Liver (tissue), 8 donors: ENCODE measurements at regions not wholly inside any gene's neighbourhood (a gene's known extent, or its start where the extent isn't known, plus 50 kb on each side); places are given as distances from the start of the nearest gene placed in this dataset.

Experiments used
- DNase-seq: peaks from one replicate; pipeline ENCODE4 v3.0.0-alpha.2; 2017; ENCODE audit warnings: low spot score
- H3K27ac ChIP-seq, 2 donors: one replicate each; pipeline ENCODE4 v1.7.0; 2013; ENCODE audit warnings: inconsistent platforms in 2 of 2, low read length in 2 of 2, control low read depth in 1 of 2, low read depth in 1 of 2, mild to moderate bottlenecking in 1 of 2
- H3K27me3 ChIP-seq, 4 donors: one replicate each; pipeline versions ENCODE4 v1.6.1 to v1.7.0; 2013; ENCODE audit warnings: low read length in 3 of 4, inconsistent platforms in 1 of 4, mild to moderate bottlenecking in 1 of 4, moderate library complexity in 1 of 4; ENCODE audit not compliant: control insufficient read depth in 4 of 4, insufficient read depth in 4 of 4
- H3K36me3 ChIP-seq, 4 donors: one replicate each; pipeline versions ENCODE4 v1.6.1 to v1.7.0; 2013; ENCODE audit warnings: low read length in 3 of 4, mild to moderate bottlenecking in 3 of 4, low read depth in 1 of 4, moderate library complexity in 1 of 4; ENCODE audit not compliant: control insufficient read depth in 4 of 4, insufficient read depth in 3 of 4
- H3K4me1 ChIP-seq, 4 donors: one replicate each; pipeline versions ENCODE4 v1.6.1 to v1.7.0; 2013; ENCODE audit warnings: low read length in 3 of 4, mild to moderate bottlenecking in 3 of 4, moderate library complexity in 1 of 4; ENCODE audit not compliant: control insufficient read depth in 4 of 4, insufficient read depth in 4 of 4
- H3K4me3 ChIP-seq, 3 donors: one replicate each; pipeline versions ENCODE4 v1.6.1 to v1.7.0; 2013; ENCODE audit warnings: low read length in 3 of 3, control low read depth in 1 of 3, low read depth in 1 of 3, mild to moderate bottlenecking in 1 of 3
- H3K9ac ChIP-seq, 2 donors: one replicate each; pipeline ENCODE4 v1.7.0; 2013; ENCODE audit warnings: low read length in 2 of 2, mild to moderate bottlenecking in 2 of 2, moderate library complexity in 2 of 2, control low read depth in 1 of 2, low read depth in 1 of 2
- H3K9me3 ChIP-seq, 4 donors: one replicate each; pipeline versions ENCODE4 v1.6.1 to v1.7.0; 2013; ENCODE audit warnings: low read length in 3 of 4; ENCODE audit not compliant: control insufficient read depth in 4 of 4
- GABPA ChIP-seq, 2 donors: IDR thresholded peaks in 1 of 2; conservative IDR thresholded peaks in 1 of 2; 2 replicates each; pipeline ENCODE4 v1.6.1; 2016; ENCODE audit warnings: antibody characterized with exemption in 2 of 2, mild to moderate bottlenecking in 1 of 2, moderate library complexity in 1 of 2
- HNF4A ChIP-seq, 2 donors: conservative IDR thresholded peaks; 2 replicates each; pipeline ENCODE4 v1.6.1; 2016; ENCODE audit warnings: antibody characterized with exemption in 2 of 2, mild to moderate bottlenecking in 2 of 2
- HNF4G ChIP-seq: IDR thresholded peaks from 2 replicates; pipeline ENCODE4 v1.6.1; 2016; ENCODE audit warnings: antibody characterized with exemption
- JUND ChIP-seq, 2 donors: IDR thresholded peaks; 2 replicates each; pipeline ENCODE4 v1.6.1; 2016; ENCODE audit warnings: antibody characterized with exemption in 2 of 2
- RAD21 ChIP-seq, 2 donors: IDR thresholded peaks; 2 replicates each; pipeline ENCODE4 v1.6.1; 2016; ENCODE audit warnings: antibody characterized with exemption in 2 of 2, mild to moderate bottlenecking in 2 of 2
- RXRA ChIP-seq, 2 donors: IDR thresholded peaks; 2 replicates each; pipeline ENCODE4 v1.6.1; 2017 to 2018; ENCODE audit warnings: antibody characterized with exemption in 2 of 2, mild to moderate bottlenecking in 1 of 2
- WGBS: extraction: QIAGEN DNeasy Blood & Tissue Kit; methylation state at CpG from one replicate; pipeline ENCODE4 v1.1.7; 2013; 5-methylcytosine and 5-hydroxymethylcytosine counted together
- TF ChIP-seq, protein P1 (sequence below): fragments of 150-350 bp; IDR thresholded peaks from 2 replicates; pipeline ENCODE4 v1.5.1; 2017; ENCODE audit warnings: improper control_type of control experiment, low read depth, low read length; ENCODE audit not compliant: missing input control
- TF ChIP-seq, protein P2 (sequence below): IDR thresholded peaks from 2 replicates; pipeline ENCODE4 v1.6.1; 2016; ENCODE audit warnings: antibody characterized with exemption, mild to moderate bottlenecking
- donor health status: healthy.
- donor health status: healthy.
- donor health status: healthy.
- donor health status: healthy.
- donor health status: healthy.

DNA sequence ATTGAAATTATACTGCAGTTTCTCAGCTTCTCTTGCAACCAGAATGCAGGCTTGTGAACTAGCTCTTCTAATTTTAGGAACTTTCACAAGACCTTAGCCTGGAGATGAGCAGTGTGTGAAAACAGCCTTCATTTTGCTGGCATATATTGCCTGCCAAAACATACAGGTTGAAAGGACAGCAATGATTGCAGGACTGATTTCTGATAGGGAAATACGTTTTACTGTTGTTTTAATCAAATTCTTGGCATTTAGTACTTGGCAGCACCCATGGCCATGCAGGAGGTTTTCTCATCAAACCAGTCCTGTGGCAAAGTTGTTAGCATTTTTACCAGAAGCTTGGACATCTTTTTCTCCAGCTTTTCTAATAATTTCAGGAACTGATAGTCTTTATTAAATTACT is 91.9 kb upstream of the MUCL1 start:
- peak in 1 of 2 donors; percentile 36 for TF ChIP-seq HNF4A (conservative IDR thresholded peaks at IDR 0.05)
- no peak for TF ChIP-seq HNF4G
- TF ChIP-seq RXRA (IDR thresholded peaks at IDR 0.05): peak in 1 of 2 donors; percentile 13
- H3K36me3 ChIP-seq: no peaks in the 10 kb centered on the region
- no peak overlapping the region for H3K4me3 ChIP-seq
- H3K27ac ChIP-seq: no peak overlapping the region
- H3K4me1 ChIP-seq: peaks cover 0 to 10% (median 4%) of the 10 kb centered on the region in 4 donors
- WGBS: 13% methylated on average over 1 of the region's 1 CpG
- H3K9ac ChIP-seq: no peak overlapping the region
- no peak for DNase-seq
- no peaks in the 10 kb centered on the region for H3K9me3 ChIP-seq
- no peaks in the 10 kb centered on the region for H3K27me3 ChIP-seq

DNA sequence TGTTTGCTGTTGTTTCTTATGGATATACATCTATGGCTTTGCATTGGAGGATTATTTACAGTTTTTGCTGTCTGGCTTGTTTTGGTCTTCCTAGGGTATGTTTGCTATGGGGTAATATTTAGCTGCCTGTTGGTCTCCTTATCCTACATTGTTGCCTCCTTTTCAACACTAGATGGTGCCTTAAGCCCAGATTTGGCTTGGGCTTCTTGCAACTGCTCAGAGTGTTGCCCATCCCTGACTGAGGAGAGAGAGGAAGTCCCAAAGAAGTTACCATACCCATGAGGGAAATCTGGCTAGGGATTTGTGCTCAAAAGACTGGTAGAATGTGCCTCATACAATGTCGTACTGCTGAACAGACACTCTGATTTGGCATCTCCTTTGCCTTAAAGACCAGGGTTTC is 94.6 kb upstream of the MUCL1 start:
- H3K27me3 ChIP-seq: no peaks in the 10 kb centered on the region
- no peak for DNase-seq
- TF ChIP-seq RAD21 (IDR thresholded peaks at IDR 0.05) (peak; percentile 78 to 83), JUND (IDR thresholded peaks at IDR 0.05) (no peak)
- TF ChIP-seq, protein P1, sequence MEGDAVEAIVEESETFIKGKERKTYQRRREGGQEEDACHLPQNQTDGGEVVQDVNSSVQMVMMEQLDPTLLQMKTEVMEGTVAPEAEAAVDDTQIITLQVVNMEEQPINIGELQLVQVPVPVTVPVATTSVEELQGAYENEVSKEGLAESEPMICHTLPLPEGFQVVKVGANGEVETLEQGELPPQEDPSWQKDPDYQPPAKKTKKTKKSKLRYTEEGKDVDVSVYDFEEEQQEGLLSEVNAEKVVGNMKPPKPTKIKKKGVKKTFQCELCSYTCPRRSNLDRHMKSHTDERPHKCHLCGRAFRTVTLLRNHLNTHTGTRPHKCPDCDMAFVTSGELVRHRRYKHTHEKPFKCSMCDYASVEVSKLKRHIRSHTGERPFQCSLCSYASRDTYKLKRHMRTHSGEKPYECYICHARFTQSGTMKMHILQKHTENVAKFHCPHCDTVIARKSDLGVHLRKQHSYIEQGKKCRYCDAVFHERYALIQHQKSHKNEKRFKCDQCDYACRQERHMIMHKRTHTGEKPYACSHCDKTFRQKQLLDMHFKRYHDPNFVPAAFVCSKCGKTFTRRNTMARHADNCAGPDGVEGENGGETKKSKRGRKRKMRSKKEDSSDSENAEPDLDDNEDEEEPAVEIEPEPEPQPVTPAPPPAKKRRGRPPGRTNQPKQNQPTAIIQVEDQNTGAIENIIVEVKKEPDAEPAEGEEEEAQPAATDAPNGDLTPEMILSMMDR: peak; percentile 46
- H3K4me1 ChIP-seq: peaks cover 0 to 8% (median 3%) of the 10 kb centered on the region in 4 donors
- 29% methylated on average over 1 of the region's 1 CpG for WGBS
- H3K27ac ChIP-seq: no peak overlapping the region
- H3K4me3 ChIP-seq: no peak overlapping the region
- no peaks in the 10 kb centered on the region for H3K36me3 ChIP-seq
- H3K9me3 ChIP-seq: no peaks in the 10 kb centered on the region
- H3K9ac ChIP-seq: no peak overlapping the region

DNA sequence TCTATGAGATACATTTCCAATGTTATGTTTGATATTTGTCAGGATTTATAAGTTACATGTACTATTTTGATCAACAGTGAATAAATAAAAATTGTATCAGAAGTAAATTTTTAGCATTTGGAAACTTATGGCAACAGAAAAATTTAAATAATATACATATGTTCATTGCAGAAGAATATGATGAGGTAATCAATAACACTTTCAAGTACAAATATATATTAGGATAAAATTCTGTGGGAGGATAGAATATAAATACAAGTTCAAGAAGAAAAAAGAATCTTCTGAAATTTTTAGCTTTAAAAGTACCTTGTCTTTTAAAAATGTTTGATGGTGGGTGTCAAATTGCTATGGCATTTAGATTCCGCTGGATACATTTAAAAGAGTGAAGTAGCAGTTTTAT is 102.8 kb upstream of the MUCL1 start:
- no peak overlapping the region for H3K27ac ChIP-seq
- H3K4me1 ChIP-seq: peaks cover 0 to 9% (median 7%) of the 10 kb centered on the region in 4 donors
- no peak for DNase-seq
- TF ChIP-seq, protein P2, sequence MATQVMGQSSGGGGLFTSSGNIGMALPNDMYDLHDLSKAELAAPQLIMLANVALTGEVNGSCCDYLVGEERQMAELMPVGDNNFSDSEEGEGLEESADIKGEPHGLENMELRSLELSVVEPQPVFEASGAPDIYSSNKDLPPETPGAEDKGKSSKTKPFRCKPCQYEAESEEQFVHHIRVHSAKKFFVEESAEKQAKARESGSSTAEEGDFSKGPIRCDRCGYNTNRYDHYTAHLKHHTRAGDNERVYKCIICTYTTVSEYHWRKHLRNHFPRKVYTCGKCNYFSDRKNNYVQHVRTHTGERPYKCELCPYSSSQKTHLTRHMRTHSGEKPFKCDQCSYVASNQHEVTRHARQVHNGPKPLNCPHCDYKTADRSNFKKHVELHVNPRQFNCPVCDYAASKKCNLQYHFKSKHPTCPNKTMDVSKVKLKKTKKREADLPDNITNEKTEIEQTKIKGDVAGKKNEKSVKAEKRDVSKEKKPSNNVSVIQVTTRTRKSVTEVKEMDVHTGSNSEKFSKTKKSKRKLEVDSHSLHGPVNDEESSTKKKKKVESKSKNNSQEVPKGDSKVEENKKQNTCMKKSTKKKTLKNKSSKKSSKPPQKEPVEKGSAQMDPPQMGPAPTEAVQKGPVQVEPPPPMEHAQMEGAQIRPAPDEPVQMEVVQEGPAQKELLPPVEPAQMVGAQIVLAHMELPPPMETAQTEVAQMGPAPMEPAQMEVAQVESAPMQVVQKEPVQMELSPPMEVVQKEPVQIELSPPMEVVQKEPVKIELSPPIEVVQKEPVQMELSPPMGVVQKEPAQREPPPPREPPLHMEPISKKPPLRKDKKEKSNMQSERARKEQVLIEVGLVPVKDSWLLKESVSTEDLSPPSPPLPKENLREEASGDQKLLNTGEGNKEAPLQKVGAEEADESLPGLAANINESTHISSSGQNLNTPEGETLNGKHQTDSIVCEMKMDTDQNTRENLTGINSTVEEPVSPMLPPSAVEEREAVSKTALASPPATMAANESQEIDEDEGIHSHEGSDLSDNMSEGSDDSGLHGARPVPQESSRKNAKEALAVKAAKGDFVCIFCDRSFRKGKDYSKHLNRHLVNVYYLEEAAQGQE: no peak
- no peak for TF ChIP-seq GABPA (IDR thresholded peaks at IDR 0.05 in 1 of 2, conservative IDR thresholded peaks at IDR 0.05 in 1 of 2)
- TF ChIP-seq RAD21 (IDR thresholded peaks at IDR 0.05): no peak
- TF ChIP-seq, protein P1: no peak
- H3K9ac ChIP-seq: no peak overlapping the region
- no peaks in the 10 kb centered on the region for H3K27me3 ChIP-seq
- H3K4me3 ChIP-seq: no peak overlapping the region
- WGBS: 97% methylated on average over 1 of the region's 1 CpG
- no peaks in the 10 kb centered on the region for H3K9me3 ChIP-seq
- H3K36me3 ChIP-seq: no peaks in the 10 kb centered on the region
